Mesothelial cell of epicardium (in vitro differentiated cells): ENCODE measurements at regions not wholly inside any gene's neighbourhood (a gene's known extent, or its start where the extent isn't known, plus 50 kb on each side); places are given as distances from the start of the nearest gene placed in this dataset.

Experiments used
- DNase-seq, 2 experiments: peaks; one replicate each; pipeline ENCODE4 v3.0.0; 2021; ENCODE audit warnings: low spot score in 2 of 2; ENCODE audit not compliant: unreplicated experiment in 2 of 2
- H3K27ac Mint-ChIP-seq: 2 replicates; pipeline ENCODE4 v1.8.0; 2021; ENCODE audit warnings: mixed read lengths
- H3K27me3 Mint-ChIP-seq: 2 replicates; pipeline ENCODE4 v1.8.0; 2021; ENCODE audit warnings: low read depth, mixed read lengths
- H3K36me3 Mint-ChIP-seq: 2 replicates; pipeline ENCODE4 v1.8.0; 2021; ENCODE audit warnings: mixed read lengths
- H3K4me1 Mint-ChIP-seq: 2 replicates; pipeline ENCODE4 v1.8.0; 2021; ENCODE audit warnings: mixed read lengths
- H3K4me3 Mint-ChIP-seq: 2 replicates; pipeline ENCODE4 v1.8.0; 2021; ENCODE audit warnings: mild to moderate bottlenecking, moderate library complexity, mixed read lengths
- H3K9me3 Mint-ChIP-seq: 2 replicates; pipeline ENCODE4 v1.8.0; 2021; ENCODE audit warnings: mixed read lengths
- TF ChIP-seq, protein P1 (sequence below): fragments of 200-600 bp; sonication (generic); IDR thresholded peaks from one replicate; pipeline ENCODE4 v1.5.0; 2021; ENCODE audit warnings: antibody characterized with exemption; ENCODE audit not compliant: unreplicated experiment

DNA sequence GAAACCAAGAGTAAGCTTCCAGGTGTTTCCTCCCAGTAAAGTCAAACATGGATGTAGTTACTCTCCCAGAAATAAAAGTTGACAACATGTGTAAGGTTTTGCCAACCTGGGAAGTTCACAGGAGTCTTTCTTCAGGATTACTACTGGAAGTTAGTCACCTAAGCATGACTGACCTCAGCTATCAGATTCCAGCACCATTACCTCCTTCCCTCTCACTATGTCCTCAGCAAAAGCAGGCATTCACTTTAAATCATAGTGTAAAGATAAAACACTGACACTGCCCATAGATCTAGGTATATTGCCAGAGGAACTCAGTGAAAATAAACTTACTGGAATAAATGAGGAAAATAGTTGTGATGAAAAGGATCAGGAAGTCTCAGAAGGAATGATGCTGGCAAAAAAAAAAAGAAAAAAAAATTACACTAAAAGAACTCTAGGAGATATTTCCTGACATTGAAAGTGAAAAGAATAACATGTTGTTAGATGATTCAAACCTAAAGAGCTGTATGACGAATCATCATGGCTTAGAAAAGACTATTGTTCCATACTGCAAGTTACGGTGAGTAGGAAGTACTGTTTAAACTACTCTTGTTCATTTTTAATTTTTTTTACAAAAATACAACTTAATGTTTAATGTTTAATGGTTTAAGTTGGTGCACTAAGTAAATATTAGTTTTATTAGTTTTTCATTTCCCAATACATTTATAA, 484.5 kb upstream of the ZNF804A start:
- no peak overlapping the region for H3K4me3 Mint-ChIP-seq
- TF ChIP-seq, protein P1, sequence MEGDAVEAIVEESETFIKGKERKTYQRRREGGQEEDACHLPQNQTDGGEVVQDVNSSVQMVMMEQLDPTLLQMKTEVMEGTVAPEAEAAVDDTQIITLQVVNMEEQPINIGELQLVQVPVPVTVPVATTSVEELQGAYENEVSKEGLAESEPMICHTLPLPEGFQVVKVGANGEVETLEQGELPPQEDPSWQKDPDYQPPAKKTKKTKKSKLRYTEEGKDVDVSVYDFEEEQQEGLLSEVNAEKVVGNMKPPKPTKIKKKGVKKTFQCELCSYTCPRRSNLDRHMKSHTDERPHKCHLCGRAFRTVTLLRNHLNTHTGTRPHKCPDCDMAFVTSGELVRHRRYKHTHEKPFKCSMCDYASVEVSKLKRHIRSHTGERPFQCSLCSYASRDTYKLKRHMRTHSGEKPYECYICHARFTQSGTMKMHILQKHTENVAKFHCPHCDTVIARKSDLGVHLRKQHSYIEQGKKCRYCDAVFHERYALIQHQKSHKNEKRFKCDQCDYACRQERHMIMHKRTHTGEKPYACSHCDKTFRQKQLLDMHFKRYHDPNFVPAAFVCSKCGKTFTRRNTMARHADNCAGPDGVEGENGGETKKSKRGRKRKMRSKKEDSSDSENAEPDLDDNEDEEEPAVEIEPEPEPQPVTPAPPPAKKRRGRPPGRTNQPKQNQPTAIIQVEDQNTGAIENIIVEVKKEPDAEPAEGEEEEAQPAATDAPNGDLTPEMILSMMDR = no peak
- no peaks in the 10 kb centered on the region for H3K4me1 Mint-ChIP-seq
- H3K27ac Mint-ChIP-seq = peak overlapping the region; percentile 2
- no peak for DNase-seq
- H3K27me3 Mint-ChIP-seq = no peaks in the 10 kb centered on the region
- H3K9me3 Mint-ChIP-seq = peaks cover 5% of the 10 kb centered on the region
- no peaks in the 10 kb centered on the region for H3K36me3 Mint-ChIP-seq

GRCh38 chr2:184114439-184114838, 483.9 kb upstream of the ZNF804A start:
- TF ChIP-seq, protein P1 = no peak
- H3K27me3 Mint-ChIP-seq = no peaks in the 10 kb centered on the region
- H3K9me3 Mint-ChIP-seq = peaks cover 5% of the 10 kb centered on the region
- H3K36me3 Mint-ChIP-seq = no peaks in the 10 kb centered on the region
- no peak overlapping the region for H3K27ac Mint-ChIP-seq
- no peak overlapping the region for H3K4me3 Mint-ChIP-seq
- no peaks in the 10 kb centered on the region for H3K4me1 Mint-ChIP-seq
- DNase-seq = no peak

- H3K4me3 Mint-ChIP-seq = no peak overlapping the region
- no peaks in the 10 kb centered on the region for H3K9me3 Mint-ChIP-seq
- no peak for DNase-seq
- no peaks in the 10 kb centered on the region for H3K4me1 Mint-ChIP-seq
- TF ChIP-seq, protein P1 = no peak
- no peaks in the 10 kb centered on the region for H3K36me3 Mint-ChIP-seq
- no peak overlapping the region for H3K27ac Mint-ChIP-seq
- no peaks in the 10 kb centered on the region for H3K27me3 Mint-ChIP-seq
Observed at GRCh38 chr2:184119989-184120800, 478.1 kb upstream of the ZNF804A start.

DNA sequence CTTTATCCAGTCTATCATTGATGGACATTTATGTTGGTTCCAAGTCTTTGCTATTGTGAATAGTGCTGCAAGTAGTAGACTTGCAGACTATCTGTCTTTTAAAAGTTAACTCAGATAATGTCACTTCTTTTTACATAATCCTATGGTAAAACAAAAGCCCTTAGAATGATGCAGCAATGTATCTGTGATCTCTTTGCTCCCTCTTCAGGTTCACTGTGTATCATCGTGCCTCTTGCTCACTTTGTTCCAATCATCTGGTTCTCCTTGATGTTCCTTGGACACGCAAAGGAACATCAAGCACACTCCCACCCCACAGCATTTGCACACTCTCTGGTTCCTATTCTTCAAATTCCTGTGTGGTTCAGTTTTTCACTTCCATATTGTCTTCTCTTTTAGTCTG, 472.5 kb upstream of the ZNF804A start:
- Mint-ChIP-seq H3K4me1 (no peaks in the 10 kb centered on the region), H3K36me3 (no peaks in the 10 kb centered on the region), H3K9me3 (peaks cover 6% of the 10 kb centered on the region), H3K27me3 (no peaks in the 10 kb centered on the region), H3K27ac (no peak overlapping the region), H3K4me3 (no peak overlapping the region)
- DNase-seq = no peak
- TF ChIP-seq, protein P1 = no peak

DNA sequence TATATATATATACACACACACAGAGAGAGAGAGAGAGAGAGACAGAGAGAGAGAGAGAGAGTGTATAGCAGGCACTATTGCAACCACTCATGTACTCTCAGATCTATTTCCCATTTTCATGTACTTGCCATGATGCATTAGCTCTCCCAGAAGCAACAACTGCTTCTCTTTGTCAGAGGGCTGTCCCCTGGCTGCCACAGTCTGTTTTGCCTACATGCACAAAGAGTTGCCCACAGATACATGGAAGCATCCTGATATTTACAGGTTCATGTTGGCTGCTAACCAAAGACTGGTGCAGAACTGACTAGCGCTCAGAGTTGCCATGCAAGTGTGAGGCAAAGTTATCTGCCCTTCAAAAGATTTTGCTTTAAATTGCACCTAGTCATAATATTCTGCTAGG, 469.3 kb upstream of the ZNF804A start:
- no peak for DNase-seq
- TF ChIP-seq, protein P1 = no peak
- H3K4me3 Mint-ChIP-seq = no peak overlapping the region
- H3K27me3 Mint-ChIP-seq = no peaks in the 10 kb centered on the region
- H3K9me3 Mint-ChIP-seq = peaks cover 17% of the 10 kb centered on the region
- no peaks in the 10 kb centered on the region for H3K36me3 Mint-ChIP-seq
- H3K4me1 Mint-ChIP-seq = no peaks in the 10 kb centered on the region
- H3K27ac Mint-ChIP-seq = no peak overlapping the region
